Endothelial cell of umbilical vein (primary cell): ENCODE measurements at regions not wholly inside any gene's neighbourhood (a gene's known extent, or its start where the extent isn't known, plus 50 kb on each side); places are given as distances from the start of the nearest gene placed in this dataset.

Source experiments
- EZH2 ChIP-seq: IDR thresholded peaks from 2 replicates; pipeline ENCODE4 v1.6.1; 2012; ENCODE audit warnings: borderline replicate concordance, low read depth, mild to moderate bottlenecking, moderate library complexity, low read length, inconsistent platforms; ENCODE audit not compliant: severe bottlenecking
- FOS ChIP-seq: IDR thresholded peaks from 2 replicates; pipeline ENCODE4 v1.6.1; 2011; ENCODE audit warnings: mild to moderate bottlenecking, low read length, moderate library complexity, borderline replicate concordance; ENCODE audit not compliant: insufficient read depth
- JUN ChIP-seq: IDR thresholded peaks from 2 replicates; pipeline ENCODE4 v1.6.1; 2011; ENCODE audit warnings: borderline replicate concordance, low read depth; ENCODE audit not compliant: insufficient read length, insufficient read depth
- MYC ChIP-seq: IDR thresholded peaks from one replicate; pipeline ENCODE4 v1.6.1; 2011; ENCODE audit warnings: mild to moderate bottlenecking, low read depth, low read length
- POLR2A ChIP-seq: IDR thresholded peaks from 2 replicates; pipeline ENCODE4 v1.6.1; 2012; ENCODE audit warnings: low read depth, mild to moderate bottlenecking, control low read depth, low read length
- POLR2AphosphoS5 ChIP-seq: IDR thresholded peaks from 2 replicates; pipeline ENCODE4 v1.6.1; 2012; ENCODE audit warnings: low read depth, mild to moderate bottlenecking, control low read depth, low read length, moderate library complexity; ENCODE audit not compliant: insufficient read depth
- TF ChIP-seq, protein P1 (sequence below), 2 donors: IDR thresholded peaks; 1 replicate in 1 of 2; 2 replicates in 1 of 2; pipeline ENCODE4 v1.5.1; 2011; ENCODE audit warnings: low read length in 2 of 2, mild to moderate bottlenecking in 2 of 2, moderate library complexity in 2 of 2, control low read depth in 1 of 2, inconsistent platforms in 1 of 2, low read depth in 1 of 2; ENCODE audit not compliant: insufficient read depth in 1 of 2; ENCODE audit errors: extremely low read depth in 1 of 2

DNA sequence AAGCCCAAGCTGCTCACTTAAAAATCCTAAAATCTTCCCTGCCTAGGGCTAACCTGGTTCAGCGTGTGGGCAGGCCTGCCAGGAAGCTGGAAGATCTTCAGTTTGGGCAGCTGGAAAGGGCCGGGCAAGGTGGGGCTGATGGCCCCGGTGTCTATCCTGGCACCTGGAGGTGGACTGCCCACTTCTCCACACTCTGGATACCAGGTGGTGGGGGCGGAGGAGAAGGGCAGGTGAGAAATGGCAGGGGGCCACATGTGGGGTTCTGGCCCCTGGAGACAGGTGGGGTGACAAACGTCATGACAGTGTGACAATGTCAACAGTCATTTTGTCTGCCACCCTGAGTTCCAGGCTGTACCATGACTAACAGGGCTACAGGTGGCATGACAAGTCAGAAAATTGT is 78.5 kb upstream of the C16orf82 start:
- TF ChIP-seq, protein P1, sequence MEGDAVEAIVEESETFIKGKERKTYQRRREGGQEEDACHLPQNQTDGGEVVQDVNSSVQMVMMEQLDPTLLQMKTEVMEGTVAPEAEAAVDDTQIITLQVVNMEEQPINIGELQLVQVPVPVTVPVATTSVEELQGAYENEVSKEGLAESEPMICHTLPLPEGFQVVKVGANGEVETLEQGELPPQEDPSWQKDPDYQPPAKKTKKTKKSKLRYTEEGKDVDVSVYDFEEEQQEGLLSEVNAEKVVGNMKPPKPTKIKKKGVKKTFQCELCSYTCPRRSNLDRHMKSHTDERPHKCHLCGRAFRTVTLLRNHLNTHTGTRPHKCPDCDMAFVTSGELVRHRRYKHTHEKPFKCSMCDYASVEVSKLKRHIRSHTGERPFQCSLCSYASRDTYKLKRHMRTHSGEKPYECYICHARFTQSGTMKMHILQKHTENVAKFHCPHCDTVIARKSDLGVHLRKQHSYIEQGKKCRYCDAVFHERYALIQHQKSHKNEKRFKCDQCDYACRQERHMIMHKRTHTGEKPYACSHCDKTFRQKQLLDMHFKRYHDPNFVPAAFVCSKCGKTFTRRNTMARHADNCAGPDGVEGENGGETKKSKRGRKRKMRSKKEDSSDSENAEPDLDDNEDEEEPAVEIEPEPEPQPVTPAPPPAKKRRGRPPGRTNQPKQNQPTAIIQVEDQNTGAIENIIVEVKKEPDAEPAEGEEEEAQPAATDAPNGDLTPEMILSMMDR (IDR thresholded peaks at IDR 0.05; ENCODE audit: extremely low read depth in 1 of 2, insufficient read depth in 1 of 2, low read depth in 1 of 2, low read length in 2 of 2), result no peak
- TF ChIP-seq POLR2A, result no peak
- no peak for TF ChIP-seq POLR2AphosphoS5
- TF ChIP-seq JUN, result no peak
- no peak for TF ChIP-seq FOS
- TF ChIP-seq EZH2, result no peak
- TF ChIP-seq MYC, result no peak
